ENCODE measurements at regions not wholly inside any gene's neighbourhood (a gene's known extent, or its start where the extent isn't known, plus 50 kb on each side); places are given as distances from the start of the nearest gene placed in this dataset.

DNA sequence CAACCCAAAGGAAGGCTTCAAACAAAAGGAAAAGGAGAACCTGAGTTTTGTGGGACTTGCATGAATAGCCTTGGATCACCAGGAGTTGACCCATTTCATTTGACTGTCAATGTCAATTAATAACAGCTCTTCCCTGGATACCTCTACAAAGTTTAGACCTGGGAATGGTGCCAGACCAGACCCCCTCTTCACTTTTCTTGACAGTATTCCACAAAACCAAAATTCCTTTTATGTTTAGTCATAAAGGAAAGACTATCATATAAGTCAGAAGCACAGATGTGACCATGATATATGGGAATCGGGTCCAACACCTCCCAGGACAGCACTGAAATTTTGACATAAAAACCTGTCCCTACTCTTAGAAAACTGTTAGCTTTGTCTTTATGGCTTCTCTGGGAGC is 191.8 kb downstream of the LYPLAL1 start:
- no peak for TF ChIP-seq CTCF (conservative IDR thresholded peaks at IDR 0.05; ENCODE audit: low read depth, low read length)
- no peak for TF ChIP-seq EZH2 (IDR thresholded peaks at IDR 0.05; ENCODE audit: borderline replicate concordance, low read depth, low read length, poor library complexity, severe bottlenecking)
